ENCODE measurements at regions not wholly inside any gene's neighbourhood (a gene's known extent, or its start where the extent isn't known, plus 50 kb on each side); places are given as distances from the start of the nearest gene placed in this dataset.

DNA sequence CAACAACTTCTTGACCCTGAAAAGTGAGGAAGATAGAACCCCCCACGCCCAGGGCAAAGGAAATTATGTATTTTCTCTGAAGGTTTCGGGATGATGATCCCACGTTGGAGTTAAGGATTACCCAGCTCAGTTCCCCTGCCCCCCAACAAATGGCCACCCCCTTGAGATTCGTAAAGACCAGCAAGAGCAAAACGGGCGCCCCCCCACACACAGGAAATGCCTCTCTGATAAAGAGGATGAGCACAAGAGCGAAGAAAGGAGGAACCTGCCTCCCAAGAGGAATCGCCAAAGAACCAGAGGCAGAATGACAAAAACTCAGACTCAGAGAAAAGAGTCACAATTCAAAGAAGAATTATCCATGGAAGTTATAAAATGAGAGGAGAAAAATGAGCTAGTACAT, 576.9 kb downstream of the MATN1 start:
- TF ChIP-seq POLR2AphosphoS5 (IDR thresholded peaks at IDR 0.05; ENCODE audit: low read depth, low read length) (no peak), TAF1 (IDR thresholded peaks at IDR 0.05; ENCODE audit: borderline replicate concordance, insufficient read depth, low read length) (no peak), SIN3A (IDR thresholded peaks at IDR 0.05; ENCODE audit: borderline replicate concordance, insufficient read depth, low read length) (no peak), FOXP2 (optimal IDR thresholded peaks at IDR 0.05; ENCODE audit: borderline replicate concordance, extremely low read depth, extremely low read length, insufficient read depth) (no peak)
- TF ChIP-seq, protein P1, sequence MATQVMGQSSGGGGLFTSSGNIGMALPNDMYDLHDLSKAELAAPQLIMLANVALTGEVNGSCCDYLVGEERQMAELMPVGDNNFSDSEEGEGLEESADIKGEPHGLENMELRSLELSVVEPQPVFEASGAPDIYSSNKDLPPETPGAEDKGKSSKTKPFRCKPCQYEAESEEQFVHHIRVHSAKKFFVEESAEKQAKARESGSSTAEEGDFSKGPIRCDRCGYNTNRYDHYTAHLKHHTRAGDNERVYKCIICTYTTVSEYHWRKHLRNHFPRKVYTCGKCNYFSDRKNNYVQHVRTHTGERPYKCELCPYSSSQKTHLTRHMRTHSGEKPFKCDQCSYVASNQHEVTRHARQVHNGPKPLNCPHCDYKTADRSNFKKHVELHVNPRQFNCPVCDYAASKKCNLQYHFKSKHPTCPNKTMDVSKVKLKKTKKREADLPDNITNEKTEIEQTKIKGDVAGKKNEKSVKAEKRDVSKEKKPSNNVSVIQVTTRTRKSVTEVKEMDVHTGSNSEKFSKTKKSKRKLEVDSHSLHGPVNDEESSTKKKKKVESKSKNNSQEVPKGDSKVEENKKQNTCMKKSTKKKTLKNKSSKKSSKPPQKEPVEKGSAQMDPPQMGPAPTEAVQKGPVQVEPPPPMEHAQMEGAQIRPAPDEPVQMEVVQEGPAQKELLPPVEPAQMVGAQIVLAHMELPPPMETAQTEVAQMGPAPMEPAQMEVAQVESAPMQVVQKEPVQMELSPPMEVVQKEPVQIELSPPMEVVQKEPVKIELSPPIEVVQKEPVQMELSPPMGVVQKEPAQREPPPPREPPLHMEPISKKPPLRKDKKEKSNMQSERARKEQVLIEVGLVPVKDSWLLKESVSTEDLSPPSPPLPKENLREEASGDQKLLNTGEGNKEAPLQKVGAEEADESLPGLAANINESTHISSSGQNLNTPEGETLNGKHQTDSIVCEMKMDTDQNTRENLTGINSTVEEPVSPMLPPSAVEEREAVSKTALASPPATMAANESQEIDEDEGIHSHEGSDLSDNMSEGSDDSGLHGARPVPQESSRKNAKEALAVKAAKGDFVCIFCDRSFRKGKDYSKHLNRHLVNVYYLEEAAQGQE (IDR thresholded peaks at IDR 0.05; ENCODE audit: insufficient read depth in 1 of 2, low read depth in 2 of 2, low read length in 2 of 2): no peak

DNA sequence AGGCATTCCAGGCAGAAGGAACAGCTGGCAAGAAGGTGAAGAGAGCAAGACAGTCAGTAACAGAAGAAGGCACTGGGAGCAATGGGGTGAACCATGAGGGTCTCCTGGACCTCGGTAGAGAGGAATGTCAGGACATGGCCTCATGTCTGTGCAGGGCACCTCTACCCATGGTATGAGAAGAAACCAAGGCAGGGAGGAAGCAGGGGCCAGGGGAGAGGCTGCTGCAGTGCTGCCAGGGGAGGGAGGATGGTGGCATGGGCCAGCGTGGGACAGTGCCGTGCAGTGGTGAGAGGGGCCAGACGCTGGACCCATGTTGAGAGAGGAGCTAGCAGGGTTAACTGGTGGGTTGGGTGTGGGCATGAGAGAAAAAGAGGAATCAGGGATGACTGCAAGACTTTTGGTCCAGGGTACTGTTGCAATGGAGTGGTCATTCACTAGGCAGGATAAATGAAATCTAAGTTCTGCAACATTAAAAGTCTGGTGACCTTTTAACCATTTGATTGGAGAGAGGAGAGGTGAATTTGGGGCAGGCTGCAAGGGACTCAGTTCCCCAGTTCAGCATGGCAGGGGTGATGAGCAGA, 577.6 kb downstream of the MATN1 start:
- TF ChIP-seq POLR2AphosphoS5 (IDR thresholded peaks at IDR 0.05; ENCODE audit: low read depth, low read length) (no peak), TAF1 (IDR thresholded peaks at IDR 0.05; ENCODE audit: borderline replicate concordance, insufficient read depth, low read length) (no peak), SIN3A (IDR thresholded peaks at IDR 0.05; ENCODE audit: borderline replicate concordance, insufficient read depth, low read length) (no peak)

DNA sequence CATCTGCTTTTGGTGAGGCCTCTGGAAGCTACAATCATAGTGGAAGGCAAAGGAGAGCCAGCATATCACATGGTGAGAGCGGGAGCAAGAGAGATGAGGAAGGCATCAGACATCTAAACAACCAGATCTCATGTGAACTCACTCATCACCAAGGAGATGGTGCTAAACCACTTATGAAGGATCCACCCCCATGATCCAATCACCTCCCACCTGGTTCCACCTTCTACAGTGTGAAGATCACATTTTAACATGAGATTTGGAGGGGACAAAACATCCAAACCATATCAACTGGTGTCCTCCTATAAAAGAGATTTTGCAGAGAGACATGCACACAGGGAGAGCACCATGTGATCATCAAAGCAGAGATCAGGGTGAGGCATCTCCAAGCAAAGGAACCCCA, 578.6 kb downstream of the MATN1 start:
- TF ChIP-seq FOXP2 (optimal IDR thresholded peaks at IDR 0.05; ENCODE audit: borderline replicate concordance, extremely low read depth, extremely low read length, insufficient read depth): no peak
- TF ChIP-seq TAF1 (IDR thresholded peaks at IDR 0.05; ENCODE audit: borderline replicate concordance, insufficient read depth, low read length): no peak
- TF ChIP-seq POLR2AphosphoS5 (IDR thresholded peaks at IDR 0.05; ENCODE audit: low read depth, low read length): no peak
- TF ChIP-seq, protein P1 (IDR thresholded peaks at IDR 0.05; ENCODE audit: insufficient read depth in 1 of 2, low read depth in 2 of 2, low read length in 2 of 2): no peak
- no peak for TF ChIP-seq SIN3A (IDR thresholded peaks at IDR 0.05; ENCODE audit: borderline replicate concordance, insufficient read depth, low read length)

DNA sequence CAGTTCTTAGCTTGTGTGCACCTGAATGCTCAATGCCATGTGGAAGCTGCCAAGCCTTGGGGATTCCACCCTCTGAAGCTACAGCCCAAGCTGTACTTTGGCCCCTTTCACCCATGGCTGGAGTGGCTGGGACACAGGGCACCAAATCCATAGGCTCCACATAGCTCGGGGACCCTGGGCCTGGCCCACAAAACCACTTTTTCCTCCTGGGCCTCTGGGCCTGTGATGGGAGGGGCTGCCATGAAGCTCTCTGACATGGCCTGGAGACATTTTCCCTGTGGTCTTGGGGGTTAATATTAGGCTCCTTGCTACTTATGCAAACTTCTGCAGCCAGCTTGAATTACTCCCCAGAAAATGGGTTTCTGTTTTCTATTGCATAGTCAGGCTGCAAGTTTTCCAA, 579.9 kb downstream of the MATN1 start:
- TF ChIP-seq TAF1 (IDR thresholded peaks at IDR 0.05; ENCODE audit: borderline replicate concordance, insufficient read depth, low read length) (no peak), POLR2AphosphoS5 (IDR thresholded peaks at IDR 0.05; ENCODE audit: low read depth, low read length) (no peak), SIN3A (IDR thresholded peaks at IDR 0.05; ENCODE audit: borderline replicate concordance, insufficient read depth, low read length) (no peak), FOXP2 (optimal IDR thresholded peaks at IDR 0.05; ENCODE audit: borderline replicate concordance, extremely low read depth, extremely low read length, insufficient read depth) (no peak)
- TF ChIP-seq, protein P1 (IDR thresholded peaks at IDR 0.05; ENCODE audit: insufficient read depth in 1 of 2, low read depth in 2 of 2, low read length in 2 of 2): no peak

DNA sequence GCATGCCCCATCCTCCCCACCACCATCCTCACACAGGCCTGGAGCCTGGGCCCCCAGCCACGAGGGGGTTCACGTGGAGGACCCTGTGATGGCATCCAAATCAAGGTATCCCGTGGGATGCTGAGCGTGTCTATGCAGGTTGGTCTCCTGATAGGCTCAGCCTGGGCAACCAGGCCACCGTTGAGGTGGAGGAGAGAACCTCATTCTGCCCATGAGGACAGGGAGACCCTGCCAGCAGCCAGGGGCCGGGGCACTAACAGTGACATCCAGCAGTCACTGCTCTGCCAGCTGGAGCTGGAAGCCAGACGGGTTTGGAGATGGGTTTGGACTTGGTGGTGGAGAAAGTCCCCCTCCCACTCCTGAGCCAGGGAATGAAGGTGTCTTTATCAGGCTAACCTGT, 582.8 kb downstream of the MATN1 start:
- no peak for TF ChIP-seq TAF1 (IDR thresholded peaks at IDR 0.05; ENCODE audit: borderline replicate concordance, insufficient read depth, low read length)
- TF ChIP-seq FOXP2 (optimal IDR thresholded peaks at IDR 0.05; ENCODE audit: borderline replicate concordance, extremely low read depth, extremely low read length, insufficient read depth): no peak
- no peak for TF ChIP-seq SIN3A (IDR thresholded peaks at IDR 0.05; ENCODE audit: borderline replicate concordance, insufficient read depth, low read length)
- TF ChIP-seq, protein P1 (IDR thresholded peaks at IDR 0.05; ENCODE audit: insufficient read depth in 1 of 2, low read depth in 2 of 2, low read length in 2 of 2): no peak
- no peak for TF ChIP-seq POLR2AphosphoS5 (IDR thresholded peaks at IDR 0.05; ENCODE audit: low read depth, low read length)

All from PFSK-1 (cell line).